ENCODE measurements at regions not wholly inside any gene's neighbourhood (a gene's known extent, or its start where the extent isn't known, plus 50 kb on each side); places are given as distances from the start of the nearest gene placed in this dataset.

- Histone ChIP-seq H3K27me3 (ENCODE audit: control insufficient read depth, insufficient read depth, low read length) (peaks cover 8% of the 10 kb centered on the region; the same call in 1 of the 2 replicates), H3K4me1 (ENCODE audit: control insufficient read depth, insufficient read depth, low read length) (no peaks in the 10 kb centered on the region; the same call in 1 of the 2 replicates), H3K27ac (ENCODE audit: low read length) (no peak overlapping the region), H3K4me3 (ENCODE audit: low read depth in 2 of 2, low read length in 2 of 2) (no peak overlapping the region), H3K9me3 (ENCODE audit: control insufficient read depth, insufficient read depth, low read depth, low read length) (no peaks in the 10 kb centered on the region), H3K36me3 (ENCODE audit: control insufficient read depth, insufficient read depth, low read length) (no peaks in the 10 kb centered on the region)
- in situ Hi-C loops (cut with HindIII; ENCODE audit: low pct_unique_long_range_greater_than_20kb, low sequenced_read_pairs), result no loop called here
- DNase-seq (ENCODE audit: low read depth, low spot score) (no peak), ATAC-seq (no peak)
- ChIA-PET POLR2A (no interaction called here), CTCF (no interaction called here)
- intact Hi-C loops (cut with micrococcal nuclease; ENCODE audit: unreplicated experiment), result no loop called here
- no TSS peak for BruUV-seq (replicated peaks)
- no peak for TF ChIP-seq TCF7L2 (IDR thresholded peaks at IDR 0.05; ENCODE audit: low read depth, low read length)
- TF ChIP-seq CTCF (IDR thresholded peaks at IDR 0.05), result no peak
- no peak for TF ChIP-seq POLR2AphosphoS5 (IDR thresholded peaks at IDR 0.05; ENCODE audit: low read depth, low read length)
- no peak for TF ChIP-seq REST (IDR thresholded peaks at IDR 0.05; ENCODE audit: insufficient read depth in 1 of 2, low read depth in 2 of 2, low read length in 1 of 2)
- no peak for TF ChIP-seq SIN3A (IDR thresholded peaks at IDR 0.05; ENCODE audit: borderline replicate concordance, insufficient read depth, low read depth, low read length)
These were observed 109.0 kb upstream of the CXCR4 start for GRCh38 chr2:136226903-136227302.

GRCh38 chr2:136225950-136226835, 108.2 kb upstream of the CXCR4 start:
- intact Hi-C loops (cut with micrococcal nuclease; ENCODE audit: unreplicated experiment), result no loop called here
- Histone ChIP-seq H3K36me3 (ENCODE audit: control insufficient read depth, insufficient read depth, low read length) (no peaks in the 10 kb centered on the region), H3K4me1 (ENCODE audit: control insufficient read depth, insufficient read depth, low read length) (no peaks in the 10 kb centered on the region; the same call in 1 of the 2 replicates), H3K27ac (ENCODE audit: low read length) (no peak overlapping the region), H3K9me3 (ENCODE audit: control insufficient read depth, insufficient read depth, low read depth, low read length) (no peaks in the 10 kb centered on the region), H3K4me3 (ENCODE audit: low read depth in 2 of 2, low read length in 2 of 2) (no peak overlapping the region), H3K27me3 (ENCODE audit: control insufficient read depth, insufficient read depth, low read length) (peaks cover 8% of the 10 kb centered on the region; the same call in 1 of the 2 replicates)
- ATAC-seq (no peak), DNase-seq (ENCODE audit: low read depth, low spot score) (no peak)
- CTCF ChIA-PET, result no interaction called here
- POLR2A ChIA-PET, result interaction anchor here (0.5 kb wide), 1 partner anchor 1736 kb away, joined by 3 read pairs; no protein-coding TSS in a partner anchor
- TF ChIP-seq POLR2AphosphoS5 (IDR thresholded peaks at IDR 0.05; ENCODE audit: low read depth, low read length) (no peak), SIN3A (IDR thresholded peaks at IDR 0.05; ENCODE audit: borderline replicate concordance, insufficient read depth, low read depth, low read length) (no peak), TCF7L2 (IDR thresholded peaks at IDR 0.05; ENCODE audit: low read depth, low read length) (no peak), CTCF (IDR thresholded peaks at IDR 0.05) (no peak), REST (IDR thresholded peaks at IDR 0.05; ENCODE audit: insufficient read depth in 1 of 2, low read depth in 2 of 2, low read length in 1 of 2) (no peak)
- BruUV-seq (replicated peaks), result no TSS peak
- in situ Hi-C loops (cut with HindIII; ENCODE audit: low pct_unique_long_range_greater_than_20kb, low sequenced_read_pairs), result no loop called here
